Effector memory CD8-positive, alpha-beta T cell (primary cell): ENCODE measurements at regions not wholly inside any gene's neighbourhood (a gene's known extent, or its start where the extent isn't known, plus 50 kb on each side); places are given as distances from the start of the nearest gene placed in this dataset.

Experiments
- ATAC-seq: fragments of 150-1000 bp; cut with Tn5 transposase; replicated peaks from 2 replicates; pipeline ENCODE4 v1.10.0; 2021; ENCODE audit warnings: mild to moderate bottlenecking, moderate library complexity
- DNase-seq, 3 experiments: peaks; one replicate each; pipeline ENCODE4 v3.0.0; 2021
- H3K27ac Mint-ChIP-seq, 2 donors: one replicate each; pipeline ENCODE4 v1.8.0; 2022; ENCODE audit warnings: mild to moderate bottlenecking in 2 of 2, mixed read lengths in 2 of 2, moderate library complexity in 2 of 2
- H3K27me3 Mint-ChIP-seq, 2 donors: one replicate each; pipeline ENCODE4 v1.8.0; 2022; ENCODE audit warnings: mixed read lengths in 2 of 2
- H3K36me3 Mint-ChIP-seq: one replicate; pipeline ENCODE4 v1.8.0; 2022; ENCODE audit warnings: mild to moderate bottlenecking, moderate library complexity, mixed read lengths; ENCODE audit not compliant: insufficient read depth
- H3K4me1 Mint-ChIP-seq, 2 donors: one replicate each; pipeline ENCODE4 v1.8.0; 2022; ENCODE audit warnings: low read depth in 2 of 2, mixed read lengths in 2 of 2
- H3K4me3 Mint-ChIP-seq, 2 donors: one replicate each; pipeline ENCODE4 v1.8.0; 2022; ENCODE audit warnings: mild to moderate bottlenecking in 2 of 2, mixed read lengths in 2 of 2, moderate library complexity in 2 of 2
- H3K9me3 Mint-ChIP-seq, 2 donors: one replicate each; pipeline ENCODE4 v1.8.0; 2022; ENCODE audit warnings: mixed read lengths in 2 of 2

DNA sequence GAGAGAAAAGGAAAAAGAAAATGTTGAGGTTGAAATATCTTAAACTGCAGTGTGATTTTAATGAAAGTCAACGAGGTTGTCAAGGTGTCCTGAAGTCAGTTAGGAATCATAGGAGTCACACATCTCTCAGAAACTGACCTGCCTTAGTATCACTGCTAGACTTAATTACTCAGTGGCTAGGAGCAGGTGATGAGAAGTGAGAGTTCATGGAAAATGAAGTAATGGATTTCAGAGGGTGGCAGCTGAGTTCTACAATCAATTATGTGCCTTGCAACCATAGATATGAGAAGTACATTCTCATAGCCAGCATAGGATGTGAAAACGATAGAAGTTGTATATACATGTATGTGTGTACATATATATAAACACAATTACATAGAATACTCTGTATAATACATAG lies 1269.7 kb downstream of the FSTL5 start:
- Mint-ChIP-seq H3K4me1 (no peaks in the 10 kb centered on the region), H3K36me3 (no peaks in the 10 kb centered on the region), H3K9me3 (peaks cover 4 to 6% of the 10 kb centered on the region in 2 donors), H3K27ac (no peak overlapping the region), H3K27me3 (no peaks in the 10 kb centered on the region), H3K4me3 (no peak overlapping the region)
- ATAC-seq (no peak), DNase-seq (no peak)

DNA sequence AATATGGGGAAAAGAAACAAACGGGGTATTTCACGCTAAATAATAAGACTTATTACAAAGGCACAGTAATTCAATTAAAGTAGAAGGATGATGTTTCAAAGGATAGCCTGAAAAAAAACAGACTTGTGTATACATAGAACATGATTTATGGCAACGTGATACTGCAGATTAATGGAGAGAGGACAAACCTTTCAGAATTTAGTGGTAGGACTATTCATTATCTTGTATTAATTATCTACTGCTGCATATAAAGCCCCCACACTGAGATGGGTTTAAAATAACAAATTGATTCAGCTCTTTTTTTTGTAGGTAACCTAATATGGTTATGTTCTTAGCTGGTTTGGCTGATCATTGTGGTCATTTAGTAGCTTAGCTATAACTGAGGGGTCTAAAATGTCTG lies 1269.0 kb downstream of the FSTL5 start:
- Mint-ChIP-seq H3K27ac (no peak overlapping the region), H3K4me1 (no peaks in the 10 kb centered on the region), H3K36me3 (no peaks in the 10 kb centered on the region), H3K4me3 (no peak overlapping the region), H3K9me3 (peaks cover 4 to 6% of the 10 kb centered on the region in 2 donors), H3K27me3 (no peaks in the 10 kb centered on the region)
- ATAC-seq (no peak), DNase-seq (no peak)

DNA sequence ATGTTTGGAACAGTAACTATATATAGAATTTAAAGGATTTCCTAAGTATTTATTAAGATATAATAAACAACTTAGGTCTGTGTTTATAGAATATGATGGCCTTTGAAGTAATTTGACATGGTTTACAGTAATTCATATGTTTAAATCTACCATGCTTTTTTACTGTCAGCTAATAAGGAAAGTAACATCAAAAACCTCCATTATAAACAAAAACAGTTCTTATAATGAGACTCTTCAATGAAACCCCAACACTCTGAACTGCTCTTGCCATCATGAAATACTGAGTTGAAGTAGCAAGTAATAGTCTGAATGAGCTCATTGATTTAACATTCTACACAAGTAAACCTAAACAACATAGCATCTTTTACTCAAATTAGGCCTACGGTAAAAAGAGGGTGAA lies 1236.5 kb downstream of the FSTL5 start:
- H3K27me3 Mint-ChIP-seq = no peaks in the 10 kb centered on the region
- H3K4me1 Mint-ChIP-seq = no peaks in the 10 kb centered on the region
- no peak overlapping the region for H3K4me3 Mint-ChIP-seq
- no peak overlapping the region for H3K27ac Mint-ChIP-seq
- no peaks in the 10 kb centered on the region for H3K36me3 Mint-ChIP-seq
- no peak for DNase-seq
- H3K9me3 Mint-ChIP-seq = peaks cover 4 to 10% of the 10 kb centered on the region in 2 donors
- no peak for ATAC-seq

DNA sequence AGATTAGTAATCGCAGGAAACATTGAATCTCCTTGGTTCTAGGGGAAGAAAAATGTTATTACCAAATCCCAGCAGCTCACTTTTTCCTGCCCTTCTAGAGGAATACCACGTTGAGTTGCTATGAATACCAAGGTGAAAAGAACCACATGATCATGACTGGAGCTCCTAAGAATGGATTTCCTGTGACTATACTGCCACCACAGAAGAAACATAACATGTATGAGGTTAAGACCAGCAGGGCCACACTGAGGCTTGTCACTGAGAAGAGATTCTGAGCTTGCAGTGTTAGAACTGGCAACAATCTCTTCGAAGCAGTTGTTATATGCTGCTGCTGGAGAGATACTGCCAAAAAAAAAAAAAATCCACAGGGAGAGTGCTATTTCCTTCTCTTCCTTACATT lies 1235.3 kb downstream of the FSTL5 start:
- Mint-ChIP-seq H3K4me1 (no peaks in the 10 kb centered on the region), H3K27ac (no peak overlapping the region), H3K36me3 (no peaks in the 10 kb centered on the region), H3K9me3 (peaks cover 4 to 10% of the 10 kb centered on the region in 2 donors), H3K27me3 (no peaks in the 10 kb centered on the region), H3K4me3 (no peak overlapping the region)
- ATAC-seq = no peak
- no peak for DNase-seq

DNA sequence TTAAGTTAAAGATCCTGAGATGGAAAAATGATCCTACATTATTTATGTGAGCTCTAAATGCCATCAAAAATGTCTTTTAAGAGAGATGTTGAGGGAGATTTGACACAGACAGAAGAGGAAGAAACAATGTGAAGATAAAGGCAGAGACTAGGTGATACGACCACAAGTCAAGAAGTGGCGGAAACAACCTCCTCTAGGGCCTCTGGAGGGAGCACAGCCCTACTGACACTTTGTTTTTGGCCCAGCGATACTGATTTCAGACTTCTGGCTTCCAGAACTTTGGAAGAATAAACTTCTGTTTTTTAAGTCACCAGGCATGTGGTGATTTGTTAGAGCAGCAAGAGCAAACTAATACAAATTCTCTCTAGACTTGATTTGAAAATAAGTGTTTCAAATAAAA lies 1216.1 kb downstream of the FSTL5 start:
- no peak for DNase-seq
- Mint-ChIP-seq H3K36me3 (no peaks in the 10 kb centered on the region), H3K4me1 (no peaks in the 10 kb centered on the region), H3K27ac (no peak overlapping the region), H3K9me3 (peaks cover 3 to 19% of the 10 kb centered on the region in 2 donors), H3K27me3 (no peaks in the 10 kb centered on the region), H3K4me3 (no peak overlapping the region)
- ATAC-seq = no peak

DNA sequence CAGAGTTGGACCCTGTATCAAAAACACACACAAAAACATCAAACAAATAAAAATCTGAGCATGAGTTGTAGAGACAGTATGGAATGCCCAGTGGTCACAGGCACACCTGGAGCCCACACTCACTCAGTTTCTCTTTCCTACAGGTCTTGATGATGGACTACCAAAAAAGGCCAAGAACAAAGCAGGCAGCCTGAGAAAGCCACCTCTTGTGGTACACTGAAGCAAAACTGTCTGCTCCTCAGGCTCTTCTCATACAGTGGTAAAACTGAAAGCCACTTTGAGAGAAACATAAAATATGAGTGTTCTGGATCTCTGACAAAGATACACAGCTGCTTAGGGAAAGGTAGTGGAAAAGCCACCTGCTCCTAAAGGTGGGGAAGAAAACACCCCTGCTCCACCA lies 1206.9 kb downstream of the FSTL5 start:
- DNase-seq = no peak
- peaks cover 9 to 12% of the 10 kb centered on the region in 2 donors for H3K9me3 Mint-ChIP-seq
- no peaks in the 10 kb centered on the region for H3K27me3 Mint-ChIP-seq
- no peaks in the 10 kb centered on the region for H3K4me1 Mint-ChIP-seq
- no peaks in the 10 kb centered on the region for H3K36me3 Mint-ChIP-seq
- no peak overlapping the region for H3K4me3 Mint-ChIP-seq
- no peak overlapping the region for H3K27ac Mint-ChIP-seq
- ATAC-seq = no peak

DNA sequence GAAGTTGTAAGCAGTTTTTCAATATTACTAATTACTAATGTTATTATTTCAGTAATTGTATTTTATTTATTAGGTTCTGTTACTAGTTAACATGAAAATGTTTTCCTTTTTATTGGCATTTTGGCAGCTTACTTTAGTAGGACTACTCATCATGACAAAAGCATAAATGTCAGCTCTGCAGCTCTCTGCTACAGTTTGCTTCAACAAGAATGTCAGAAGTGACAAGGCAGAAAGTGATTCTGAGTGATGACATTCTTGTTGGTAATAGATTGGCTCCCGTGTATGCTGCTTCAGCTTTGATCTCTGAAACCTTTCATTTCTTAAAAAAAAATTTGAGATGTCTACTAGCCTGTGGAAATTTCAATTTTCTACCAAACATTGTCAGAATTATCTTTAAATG lies 1193.9 kb downstream of the FSTL5 start:
- peaks cover 3 to 11% of the 10 kb centered on the region in 2 donors for H3K9me3 Mint-ChIP-seq
- H3K27me3 Mint-ChIP-seq = no peaks in the 10 kb centered on the region

DNA sequence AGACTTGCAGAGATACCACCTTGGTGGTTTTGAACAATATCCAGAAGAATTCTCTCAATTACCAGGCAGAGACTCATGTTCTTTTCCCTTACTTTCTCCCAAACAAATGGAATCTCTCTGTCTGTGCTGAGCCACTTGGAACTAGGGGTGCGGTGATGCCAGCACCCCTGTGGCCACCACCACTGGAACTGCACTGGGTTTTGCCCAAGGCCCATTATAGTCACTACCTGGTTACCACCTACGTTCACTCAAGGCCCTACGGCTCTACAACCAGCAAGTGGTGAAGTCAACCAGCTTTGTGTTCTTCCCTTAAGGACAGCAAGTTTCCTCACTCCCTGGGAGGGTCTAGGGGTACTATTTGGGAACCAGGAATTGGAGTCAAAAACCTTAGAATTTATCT lies 1183.7 kb downstream of the FSTL5 start:
- Mint-ChIP-seq H3K4me3 (no peak overlapping the region), H3K36me3 (no peaks in the 10 kb centered on the region), H3K27ac (no peak overlapping the region), H3K9me3 (peaks cover 6 to 36% of the 10 kb centered on the region in 2 donors), H3K4me1 (no peaks in the 10 kb centered on the region), H3K27me3 (no peaks in the 10 kb centered on the region)
- ATAC-seq = no peak
- no peak for DNase-seq

More for the DNA sequence above, 1193.9 kb downstream of the FSTL5 start:
- Mint-ChIP-seq H3K27ac (no peak overlapping the region), H3K36me3 (no peaks in the 10 kb centered on the region), H3K4me1 (no peaks in the 10 kb centered on the region), H3K4me3 (no peak overlapping the region)
- ATAC-seq (no peak), DNase-seq (no peak)

DNA sequence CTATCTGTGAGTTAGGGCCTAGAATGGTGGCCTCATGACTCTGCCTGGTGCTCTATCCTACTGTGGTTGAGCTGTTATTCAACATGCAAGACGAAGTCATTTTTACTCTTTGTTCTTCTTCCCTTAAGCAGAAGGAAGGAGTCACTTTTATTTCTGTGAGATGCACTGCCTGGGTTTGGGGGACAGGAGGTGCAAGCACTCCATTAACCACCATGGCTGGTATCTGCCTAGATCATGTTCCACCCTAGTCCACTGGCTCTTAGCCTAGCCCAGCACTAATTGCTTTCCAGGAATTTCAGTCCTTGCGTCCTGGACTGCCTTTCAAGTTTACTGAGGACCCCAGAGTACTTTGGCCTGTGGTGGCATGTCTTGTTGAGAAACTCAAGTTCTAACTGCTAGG lies 1182.7 kb downstream of the FSTL5 start:
- Mint-ChIP-seq H3K36me3 (no peaks in the 10 kb centered on the region), H3K27ac (no peak overlapping the region), H3K4me1 (no peaks in the 10 kb centered on the region), H3K9me3 (peaks cover 6 to 36% of the 10 kb centered on the region in 2 donors), H3K4me3 (no peak overlapping the region), H3K27me3 (no peaks in the 10 kb centered on the region)
- DNase-seq = no peak
- ATAC-seq = no peak

DNA sequence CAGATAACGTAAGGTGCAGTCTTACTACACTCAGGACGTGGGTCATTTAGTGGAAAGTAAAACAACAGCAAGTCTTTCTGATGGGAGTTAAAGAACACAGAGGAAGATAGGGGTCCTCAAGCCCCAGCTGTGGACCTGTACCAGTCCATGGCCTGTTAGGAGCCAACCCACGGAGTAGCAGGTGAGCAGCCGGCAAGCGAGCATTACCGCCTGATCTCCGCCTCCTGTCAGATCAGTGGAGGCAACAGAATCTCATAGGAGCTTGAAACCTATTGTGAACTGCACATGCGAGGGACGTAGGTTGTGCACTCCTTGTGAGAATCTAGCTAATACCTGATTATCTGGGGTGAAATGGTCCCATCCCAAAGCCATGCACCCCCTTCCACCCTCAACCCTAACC lies 1180.8 kb downstream of the FSTL5 start:
- H3K4me1 Mint-ChIP-seq = no peaks in the 10 kb centered on the region
- peaks cover 6 to 36% of the 10 kb centered on the region in 2 donors for H3K9me3 Mint-ChIP-seq
- H3K4me3 Mint-ChIP-seq = no peak overlapping the region
- H3K27me3 Mint-ChIP-seq = no peaks in the 10 kb centered on the region
- DNase-seq (no peak), ATAC-seq (no peak)
- no peak overlapping the region for H3K27ac Mint-ChIP-seq
- H3K36me3 Mint-ChIP-seq = no peaks in the 10 kb centered on the region

DNA sequence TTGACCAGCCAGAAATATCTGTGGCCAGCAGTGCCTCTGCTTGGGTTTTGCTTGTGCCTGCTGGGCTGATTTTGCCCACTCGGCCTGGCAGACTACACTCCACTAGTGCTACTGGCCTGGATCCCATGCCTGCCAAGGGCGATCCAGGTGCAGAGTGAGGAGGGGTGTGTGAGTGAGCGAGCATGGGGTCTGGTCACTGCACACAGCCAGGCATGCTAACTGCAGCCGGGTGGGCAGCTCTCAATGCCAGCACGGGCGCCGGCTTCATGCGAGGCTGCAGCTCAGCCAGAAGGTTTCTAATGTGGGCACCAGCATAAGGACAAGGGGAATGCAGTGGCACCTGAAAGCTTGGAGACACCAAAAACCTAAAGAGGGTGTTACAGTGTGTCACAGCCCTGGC lies 1161.4 kb downstream of the FSTL5 start:
- no peak for ATAC-seq
- H3K4me1 Mint-ChIP-seq = no peaks in the 10 kb centered on the region

DNA sequence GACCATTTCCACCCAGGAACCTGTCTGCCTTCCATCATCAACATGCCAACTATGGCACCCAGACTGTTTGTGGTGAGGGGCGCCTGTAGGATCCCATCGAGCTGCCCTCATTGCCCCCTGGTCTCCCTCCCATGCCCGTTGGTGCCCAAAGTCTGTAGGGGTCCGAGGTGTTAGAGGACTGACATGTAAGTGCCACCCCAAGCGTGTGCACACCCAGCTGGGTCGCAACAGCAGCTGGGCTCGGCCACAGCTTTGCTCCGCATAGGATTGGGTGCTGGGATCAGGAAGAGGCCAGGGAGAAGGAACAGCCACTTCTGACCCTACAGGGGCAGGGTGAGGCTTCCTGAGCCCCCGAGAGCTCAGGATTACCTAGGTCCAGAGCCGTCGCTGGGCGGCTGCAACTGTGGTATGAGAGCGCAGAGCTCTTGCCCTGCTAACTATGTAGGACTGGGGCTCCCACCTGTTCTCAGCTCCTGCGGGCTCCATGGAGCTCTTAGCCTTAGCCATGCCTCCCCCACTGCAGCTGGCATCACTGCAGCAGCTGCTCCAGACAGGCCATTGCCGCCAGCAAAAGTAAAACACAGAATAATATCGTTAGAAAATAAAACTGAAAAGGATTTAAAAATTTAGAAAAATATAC lies 1160.3 kb downstream of the FSTL5 start:
- H3K36me3 Mint-ChIP-seq = no peaks in the 10 kb centered on the region
- H3K27ac Mint-ChIP-seq = no peak overlapping the region
- no peaks in the 10 kb centered on the region for H3K4me1 Mint-ChIP-seq
- peaks cover 0 to 2% of the 10 kb centered on the region in 2 donors for H3K9me3 Mint-ChIP-seq
- H3K27me3 Mint-ChIP-seq = no peaks in the 10 kb centered on the region
- no peak overlapping the region for H3K4me3 Mint-ChIP-seq
- no peak for DNase-seq
- no peak for ATAC-seq

More for the DNA sequence above, 1161.4 kb downstream of the FSTL5 start:
- no peak overlapping the region for H3K4me3 Mint-ChIP-seq
- H3K36me3 Mint-ChIP-seq = no peaks in the 10 kb centered on the region
- no peak overlapping the region for H3K27ac Mint-ChIP-seq
- no peak for DNase-seq
- H3K9me3 Mint-ChIP-seq = peaks cover 0 to 2% of the 10 kb centered on the region in 2 donors
- H3K27me3 Mint-ChIP-seq = no peaks in the 10 kb centered on the region

DNA sequence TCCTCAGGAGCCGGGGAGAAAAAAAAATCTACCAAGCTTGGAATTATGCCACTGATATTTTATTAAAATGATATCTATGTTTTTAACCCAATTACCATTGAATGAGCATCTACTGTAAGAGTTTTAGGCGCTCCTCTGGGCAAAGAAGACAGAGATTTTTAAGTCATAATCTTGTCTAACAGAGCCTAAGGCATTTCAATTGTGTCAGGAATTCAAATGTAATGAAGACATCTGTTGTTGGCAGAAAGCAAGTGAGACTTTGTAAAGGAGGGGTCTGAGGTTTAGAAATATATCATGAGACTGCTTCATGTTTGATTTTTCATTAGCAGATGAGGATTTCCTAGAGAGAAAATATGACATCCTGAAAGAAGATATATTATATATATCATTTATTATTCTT lies 1158.1 kb downstream of the FSTL5 start:
- peaks cover 0 to 2% of the 10 kb centered on the region in 2 donors for H3K9me3 Mint-ChIP-seq
- H3K4me1 Mint-ChIP-seq = no peaks in the 10 kb centered on the region
- no peaks in the 10 kb centered on the region for H3K27me3 Mint-ChIP-seq
- H3K36me3 Mint-ChIP-seq = no peaks in the 10 kb centered on the region
- no peak overlapping the region for H3K4me3 Mint-ChIP-seq
- DNase-seq (no peak), ATAC-seq (no peak)
- no peak overlapping the region for H3K27ac Mint-ChIP-seq

DNA sequence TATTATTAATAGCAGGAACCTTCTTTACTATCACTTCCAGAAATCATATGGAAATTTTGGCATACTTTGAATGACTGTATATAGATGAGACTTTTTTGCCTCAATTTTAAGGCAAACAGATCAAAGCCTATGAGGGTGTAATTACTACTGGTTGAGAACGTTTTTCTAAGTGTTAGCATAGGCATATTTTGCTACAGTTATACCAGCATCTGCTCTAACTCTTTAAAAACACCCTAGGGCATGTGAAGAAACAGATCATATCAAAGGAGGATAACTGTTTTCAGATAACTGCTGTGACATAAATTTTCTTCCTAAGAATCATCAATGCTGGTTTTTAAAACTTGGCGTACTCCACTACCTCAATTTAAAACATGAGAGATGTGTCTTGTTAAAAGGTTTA lies 1155.3 kb downstream of the FSTL5 start:
- Mint-ChIP-seq H3K27ac (no peak overlapping the region), H3K4me3 (no peak overlapping the region), H3K27me3 (no peaks in the 10 kb centered on the region), H3K4me1 (no peaks in the 10 kb centered on the region), H3K9me3 (peaks cover 0 to 2% of the 10 kb centered on the region in 2 donors), H3K36me3 (no peaks in the 10 kb centered on the region)
- ATAC-seq (no peak), DNase-seq (no peak)

DNA sequence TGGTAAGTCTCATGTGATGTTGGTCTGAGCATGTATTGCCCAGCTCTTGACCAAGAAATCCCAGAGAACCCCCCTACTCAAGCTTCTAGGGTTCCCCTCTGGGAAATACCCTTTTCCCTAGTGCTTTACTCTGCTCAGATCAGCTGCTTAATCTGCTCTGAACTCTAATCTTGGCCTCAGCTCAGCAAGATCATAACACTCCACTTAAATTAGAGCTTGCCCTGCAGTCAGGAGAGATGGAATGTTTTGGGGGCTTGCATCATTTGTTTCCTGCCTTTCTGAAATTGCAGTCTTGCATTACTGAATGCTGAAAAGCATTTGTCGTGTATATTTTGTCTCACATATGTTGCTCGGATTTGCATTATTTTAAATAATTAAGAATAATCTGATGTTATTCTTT lies 1153.6 kb downstream of the FSTL5 start:
- Mint-ChIP-seq H3K9me3 (no peaks in the 10 kb centered on the region), H3K36me3 (no peaks in the 10 kb centered on the region), H3K4me3 (no peak overlapping the region), H3K27me3 (no peaks in the 10 kb centered on the region), H3K27ac (no peak overlapping the region), H3K4me1 (no peaks in the 10 kb centered on the region)
- ATAC-seq (no peak), DNase-seq (no peak)
